Neural cell (in vitro differentiated cells): ENCODE measurements at regions not wholly inside any gene's neighbourhood (a gene's known extent, or its start where the extent isn't known, plus 50 kb on each side); places are given as distances from the start of the nearest gene placed in this dataset.

Experiments used
- H2AFZ ChIP-seq: fragments of 200-600, 300-800 bp; sonication (generic), shearing (Covaris generic); 2 replicates; pipeline ENCODE4 v1.6.0; 2014; ENCODE audit warnings: low read depth, mild to moderate bottlenecking, antibody characterized with exemption, low read length, moderate library complexity
- H3F3A ChIP-seq: fragments of 200-600 bp; shearing (Covaris generic); 2 replicates; pipeline ENCODE4 v1.6.1; 2016; ENCODE audit warnings: mild to moderate bottlenecking, moderate library complexity, mixed read lengths, antibody characterized with exemption, low read length; ENCODE audit not compliant: insufficient read depth, poor library complexity, severe bottlenecking
- H3K27ac ChIP-seq: fragments of 200-600, 300-800 bp; sonication (generic), shearing (Covaris generic); 2 replicates; pipeline ENCODE4 v1.5.1; 2014; ENCODE audit warnings: mild to moderate bottlenecking, low read length, moderate library complexity
- H3K27me3 ChIP-seq: fragments of 300-800, 200-600 bp; sonication (generic), shearing (Covaris generic); 2 replicates; pipeline ENCODE4 v1.6.0; 2014; ENCODE audit warnings: mild to moderate bottlenecking, low read depth, low read length, moderate library complexity; ENCODE audit not compliant: insufficient read depth
- H3K36me3 ChIP-seq: fragments of 300-800, 200-600 bp; sonication (generic), shearing (Covaris generic); 2 replicates; pipeline ENCODE4 v1.5.1; 2014; ENCODE audit warnings: mild to moderate bottlenecking, antibody characterized with exemption, low read length, moderate library complexity; ENCODE audit not compliant: insufficient read depth
- H3K4me2 ChIP-seq: fragments of 300-800, 200-600 bp; sonication (generic), shearing (Covaris generic); 2 replicates; pipeline ENCODE4 v1.6.0; 2014; ENCODE audit warnings: mild to moderate bottlenecking, low read length
- H3K4me3 ChIP-seq: fragments of 300-800, 200-600 bp; sonication (generic), shearing (Covaris generic); 2 replicates; pipeline ENCODE4 v1.5.1; 2014; ENCODE audit warnings: mild to moderate bottlenecking, low read length, moderate library complexity
- H3K79me2 ChIP-seq: fragments of 200-600 bp; shearing (Covaris generic); replicated peaks from 2 replicates; pipeline ENCODE4 v1.6.0; 2014; ENCODE audit warnings: mild to moderate bottlenecking, low read length, moderate library complexity; ENCODE audit not compliant: insufficient read depth
- H3K9ac ChIP-seq: fragments of 300-800, 200-600 bp; sonication (generic), shearing (Covaris generic); 2 replicates; pipeline ENCODE4 v1.6.1; 2016; ENCODE audit warnings: mild to moderate bottlenecking, low read length, mixed read lengths
- H3K9me2 ChIP-seq: fragments of 200-600 bp; shearing (Covaris generic); 2 replicates; pipeline ENCODE4 v1.6.1; 2016; ENCODE audit warnings: mild to moderate bottlenecking, low read length, mixed read lengths; ENCODE audit not compliant: insufficient read depth
- H3K9me3 ChIP-seq: fragments of 200-600, 300-800 bp; sonication (generic), shearing (Covaris generic); 2 replicates; pipeline ENCODE4 v1.6.1; 2016; ENCODE audit warnings: mild to moderate bottlenecking, mixed run types, low read length, moderate library complexity, mixed read lengths
- H4K20me1 ChIP-seq: fragments of 200-600 bp; shearing (Covaris generic); 2 replicates; pipeline ENCODE4 v1.6.1; 2016; ENCODE audit warnings: mild to moderate bottlenecking, mixed run types; ENCODE audit not compliant: insufficient read depth
- CTCF ChIP-seq: fragments of 450-650 bp; IDR thresholded peaks from 2 replicates; pipeline ENCODE4 v1.5.1; 2014; ENCODE audit warnings: antibody characterized with exemption, mild to moderate bottlenecking, moderate library complexity; ENCODE audit not compliant: poor library complexity, severe bottlenecking
- EP300 ChIP-seq: fragments of 450-650 bp; conservative IDR thresholded peaks from 2 replicates; pipeline ENCODE4 v1.6.1; 2014; ENCODE audit warnings: antibody characterized with exemption, mild to moderate bottlenecking, moderate library complexity; ENCODE audit not compliant: poor library complexity, severe bottlenecking
- EZH2 ChIP-seq: fragments of 200-600, 300-800 bp; shearing (Covaris generic), sonication (generic); IDR thresholded peaks from 2 replicates; pipeline ENCODE4 v1.6.1; 2014; ENCODE audit warnings: antibody characterized with exemption, low read length, borderline replicate concordance, mild to moderate bottlenecking; ENCODE audit not compliant: insufficient read depth, poor library complexity, severe bottlenecking
- MXI1 ChIP-seq: fragments of 450-650 bp; conservative IDR thresholded peaks from 2 replicates; pipeline ENCODE4 v1.6.1; 2014; ENCODE audit warnings: antibody characterized with exemption, mild to moderate bottlenecking; ENCODE audit not compliant: poor library complexity, severe bottlenecking
- POLR2AphosphoS5 ChIP-seq: IDR thresholded peaks from 2 replicates; pipeline ENCODE4 v1.6.1; 2012
- RAD21 ChIP-seq: fragments of 450-650 bp; conservative IDR thresholded peaks from 2 replicates; pipeline ENCODE4 v1.6.1; 2014; ENCODE audit warnings: antibody characterized with exemption, mild to moderate bottlenecking, moderate library complexity
- REST ChIP-seq: IDR thresholded peaks from 2 replicates; pipeline ENCODE4 v1.6.1; 2012; ENCODE audit warnings: borderline replicate concordance
- SMC3 ChIP-seq: fragments of 450-650 bp; conservative IDR thresholded peaks from 2 replicates; pipeline ENCODE4 v1.6.1; 2014; ENCODE audit warnings: antibody characterized with exemption, mild to moderate bottlenecking, moderate library complexity; ENCODE audit not compliant: poor library complexity
- TAF1 ChIP-seq: IDR thresholded peaks from 2 replicates; pipeline ENCODE4 v1.6.1; 2012; ENCODE audit warnings: low read depth

GRCh38 chr15:79496838-79497237 lies 64.7 kb downstream of the MINAR1 start:
- Histone ChIP-seq H3K4me3 (no peak overlapping the region), H3K27ac (no peak overlapping the region), H3K9me2 (no peaks in the 10 kb centered on the region), H3K27me3 (no peaks in the 10 kb centered on the region), H3K4me2 (no peak overlapping the region), H3K9ac (no peak overlapping the region), H3K36me3 (no peaks in the 10 kb centered on the region), H4K20me1 (no peaks in the 10 kb centered on the region), H3K9me3 (no peaks in the 10 kb centered on the region), H3F3A (no peaks in the 10 kb centered on the region), H2AFZ (no peak overlapping the region), H3K79me2 (no peaks in the 10 kb centered on the region)
- TF ChIP-seq CTCF (no peak), MXI1 (no peak), POLR2AphosphoS5 (no peak), SMC3 (no peak), EP300 (no peak), EZH2 (no peak), TAF1 (no peak), REST (no peak)

- H2AFZ ChIP-seq: no peak overlapping the region
- H3K9ac ChIP-seq: no peak overlapping the region
- H3F3A ChIP-seq: no peaks in the 10 kb centered on the region
- no peak overlapping the region for H3K27ac ChIP-seq
- no peak for TF ChIP-seq EZH2
- no peak for TF ChIP-seq RAD21
- no peak for TF ChIP-seq POLR2AphosphoS5
- TF ChIP-seq SMC3: no peak
- TF ChIP-seq TAF1: no peak
- TF ChIP-seq CTCF: no peak
- TF ChIP-seq REST: no peak
- TF ChIP-seq MXI1: no peak
- no peak for TF ChIP-seq EP300
- no peak overlapping the region for H3K4me3 ChIP-seq
- H3K4me2 ChIP-seq: no peak overlapping the region
- no peaks in the 10 kb centered on the region for H3K36me3 ChIP-seq
- H3K27me3 ChIP-seq: no peaks in the 10 kb centered on the region
- H3K79me2 ChIP-seq: no peaks in the 10 kb centered on the region
- no peaks in the 10 kb centered on the region for H3K9me2 ChIP-seq
- no peaks in the 10 kb centered on the region for H4K20me1 ChIP-seq
- H3K9me3 ChIP-seq: no peaks in the 10 kb centered on the region
Observed at GRCh38 chr15:79501086-79501485, 69.0 kb downstream of the MINAR1 start.
